Fibroblast of villous mesenchyme (primary cell): ENCODE measurements at regions not wholly inside any gene's neighbourhood (a gene's known extent, or its start where the extent isn't known, plus 50 kb on each side); places are given as distances from the start of the nearest gene placed in this dataset.

Source experiments
- DNase-seq: peaks from one replicate; pipeline ENCODE4 v3.0.0-alpha.2; 2010; ENCODE audit warnings: low read depth
- H3K4me3 ChIP-seq: 2 replicates; pipeline ENCODE4 v1.5.1; 2011; ENCODE audit warnings: low read depth, mild to moderate bottlenecking, low read length
- CTCF ChIP-seq: IDR thresholded peaks from 2 replicates; pipeline ENCODE4 v1.5.1; 2012; ENCODE audit warnings: low read depth, mild to moderate bottlenecking, low read length; ENCODE audit not compliant: insufficient read depth

GRCh38 chr1:36643371-36644270 lies 160.9 kb upstream of the CSF3R start:
- no peak for DNase-seq
- no peak for TF ChIP-seq CTCF
- H3K4me3 ChIP-seq: no peak overlapping the region

- DNase-seq: no peak
Observed at GRCh38 chr1:36642802-36643201, 160.1 kb upstream of the CSF3R start.

GRCh38 chr1:36641776-36642175 lies 159.1 kb upstream of the CSF3R start:
- TF ChIP-seq CTCF: no peak
- no peak overlapping the region for H3K4me3 ChIP-seq
- DNase-seq: no peak

More at GRCh38 chr1:36642802-36643201, 160.1 kb upstream of the CSF3R start:
- H3K4me3 ChIP-seq: no peak overlapping the region
- no peak for TF ChIP-seq CTCF

- TF ChIP-seq CTCF: no peak
- H3K4me3 ChIP-seq: no peak overlapping the region
- no peak for DNase-seq
Observed at GRCh38 chr1:36639461-36639860, 156.7 kb upstream of the CSF3R start.

- no peak overlapping the region for H3K4me3 ChIP-seq
- no peak for TF ChIP-seq CTCF
- peak; percentile 3 for DNase-seq
Observed at GRCh38 chr1:36638268-36638667, 155.6 kb upstream of the CSF3R start.

GRCh38 chr1:36636206-36636605 lies 153.5 kb upstream of the CSF3R start:
- DNase-seq: no peak
- no peak for TF ChIP-seq CTCF
- H3K4me3 ChIP-seq: no peak overlapping the region
